Duodenal mucosa (tissue), 2 donors: ENCODE measurements at regions not wholly inside any gene's neighbourhood (a gene's known extent, or its start where the extent isn't known, plus 50 kb on each side); places are given as distances from the start of the nearest gene placed in this dataset.

Experiments used
- H3K27ac ChIP-seq: one replicate; pipeline ENCODE4 v1.7.0; 2013; ENCODE audit warnings: low read depth, low read length
- H3K27me3 ChIP-seq, 2 donors: one replicate each; pipeline ENCODE4 v1.7.0; 2013; ENCODE audit warnings: low read length in 2 of 2, control low read depth in 1 of 2; ENCODE audit not compliant: insufficient read depth in 2 of 2, control insufficient read depth in 1 of 2
- H3K36me3 ChIP-seq, 2 donors: one replicate each; pipeline ENCODE4 v1.7.0; 2013; ENCODE audit warnings: low read length in 2 of 2, control low read depth in 1 of 2; ENCODE audit not compliant: insufficient read depth in 2 of 2, control insufficient read depth in 1 of 2
- H3K4me1 ChIP-seq, 2 donors: one replicate each; pipeline ENCODE4 v1.7.0; 2013; ENCODE audit warnings: low read length in 2 of 2, control low read depth in 1 of 2; ENCODE audit not compliant: insufficient read depth in 2 of 2, control insufficient read depth in 1 of 2
- H3K4me3 ChIP-seq, 2 donors: one replicate each; pipeline ENCODE4 v1.7.0; 2013; ENCODE audit warnings: low read length in 2 of 2, low read depth in 1 of 2
- H3K9ac ChIP-seq, 2 donors: one replicate each; pipeline ENCODE4 v1.7.0; 2013; ENCODE audit warnings: low read length in 2 of 2, low read depth in 1 of 2
- H3K9me3 ChIP-seq, 2 donors: one replicate each; pipeline ENCODE4 v1.7.0; 2013; ENCODE audit warnings: low read length in 2 of 2, control low read depth in 1 of 2; ENCODE audit not compliant: control insufficient read depth in 1 of 2

DNA sequence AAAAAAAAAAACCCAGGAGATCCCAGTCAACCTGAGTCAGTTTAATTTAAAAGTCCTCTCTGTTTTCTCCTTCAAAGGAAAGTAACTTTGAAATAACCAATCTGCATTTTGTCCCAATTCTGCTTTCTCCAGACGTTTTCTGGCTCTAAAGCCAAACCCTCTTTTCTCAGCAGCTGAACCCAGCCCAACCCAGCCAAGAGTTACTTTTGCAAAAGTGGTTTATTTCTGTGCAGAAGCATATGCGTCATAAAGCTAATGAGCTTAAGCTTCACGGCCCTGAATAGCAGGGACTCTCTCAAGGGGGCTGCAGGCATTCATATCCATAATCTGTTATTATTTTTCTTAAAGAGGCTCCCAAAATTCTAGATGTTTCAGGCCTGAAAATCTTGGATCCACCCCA lies 176.6 kb downstream of the GALC start:
- Histone ChIP-seq H3K9me3 (no peaks in the 10 kb centered on the region), H3K9ac (no peak overlapping the region), H3K4me3 (no peak overlapping the region), H3K4me1 (no peaks in the 10 kb centered on the region), H3K36me3 (no peaks in the 10 kb centered on the region), H3K27me3 (no peaks in the 10 kb centered on the region), H3K27ac (no peak overlapping the region)

DNA sequence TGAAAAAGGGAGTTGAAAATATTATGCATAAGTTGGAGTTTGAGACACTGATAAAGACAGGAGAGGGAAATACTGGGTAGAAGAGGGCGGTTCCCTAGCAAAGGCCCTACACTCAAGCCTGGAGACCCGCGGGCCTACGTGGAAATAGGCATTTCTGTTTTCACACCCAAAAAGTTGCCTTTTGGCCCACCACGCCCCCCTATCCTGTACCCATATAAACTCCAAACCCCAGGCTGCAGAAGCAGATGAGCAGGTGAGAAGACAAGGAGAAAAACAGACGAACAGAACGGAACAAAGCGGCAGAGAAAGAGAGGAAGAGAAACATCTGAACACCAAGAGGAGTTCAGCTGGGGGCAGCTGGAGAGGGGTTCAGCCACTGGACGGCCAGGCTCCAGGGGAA lies 177.9 kb downstream of the GALC start:
- H3K27me3 ChIP-seq, result no peaks in the 10 kb centered on the region
- H3K4me1 ChIP-seq, result no peaks in the 10 kb centered on the region
- H3K27ac ChIP-seq, result no peak overlapping the region
- H3K4me3 ChIP-seq, result no peak overlapping the region
- H3K36me3 ChIP-seq, result no peaks in the 10 kb centered on the region
- H3K9me3 ChIP-seq, result no peaks in the 10 kb centered on the region
- no peak overlapping the region for H3K9ac ChIP-seq

DNA sequence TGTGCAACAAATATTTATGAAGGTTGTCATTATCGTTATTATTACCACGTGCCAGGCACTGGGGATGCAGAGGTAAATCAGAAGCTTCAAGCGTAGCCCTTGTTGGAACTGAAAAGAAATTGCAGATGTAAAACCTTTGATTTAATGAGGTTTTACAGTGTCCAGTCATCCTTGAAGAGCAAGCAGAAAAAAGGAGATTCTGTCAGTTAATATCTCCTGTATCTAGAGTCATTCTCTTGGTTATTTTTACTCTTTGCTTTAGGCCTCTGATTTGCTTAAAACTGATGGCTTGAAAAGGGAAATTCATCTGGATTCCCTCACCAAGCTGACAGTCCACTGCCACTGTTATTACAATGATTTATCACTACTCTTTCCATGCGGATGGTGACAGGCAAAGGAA lies 179.3 kb downstream of the GALC start:
- Histone ChIP-seq H3K9ac (no peak overlapping the region), H3K36me3 (no peaks in the 10 kb centered on the region), H3K4me1 (no peaks in the 10 kb centered on the region), H3K27ac (no peak overlapping the region), H3K9me3 (no peaks in the 10 kb centered on the region), H3K4me3 (no peak overlapping the region), H3K27me3 (no peaks in the 10 kb centered on the region)

DNA sequence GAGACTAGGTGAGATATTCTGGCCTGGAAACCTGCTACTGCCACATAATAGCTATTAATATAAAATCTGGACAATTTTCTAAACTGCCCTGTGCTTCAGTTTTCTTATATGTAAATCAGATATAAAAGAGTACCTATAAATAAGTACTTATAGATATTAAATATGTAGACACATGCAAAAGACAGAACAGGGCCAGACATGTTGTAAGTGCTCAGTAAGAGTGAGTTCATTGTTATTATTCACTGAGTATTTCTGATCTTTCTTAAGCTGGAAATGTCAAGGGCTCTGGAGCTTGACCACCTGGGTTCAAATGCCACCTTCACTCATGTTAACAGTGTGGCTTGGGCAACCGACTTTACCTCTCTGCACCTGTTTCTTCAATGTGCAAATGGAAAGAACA lies 179.8 kb downstream of the GALC start:
- no peak overlapping the region for H3K9ac ChIP-seq
- no peak overlapping the region for H3K4me3 ChIP-seq
- no peaks in the 10 kb centered on the region for H3K36me3 ChIP-seq
- no peaks in the 10 kb centered on the region for H3K27me3 ChIP-seq
- H3K27ac ChIP-seq, result no peak overlapping the region
- H3K9me3 ChIP-seq, result no peaks in the 10 kb centered on the region
- H3K4me1 ChIP-seq, result no peaks in the 10 kb centered on the region

DNA sequence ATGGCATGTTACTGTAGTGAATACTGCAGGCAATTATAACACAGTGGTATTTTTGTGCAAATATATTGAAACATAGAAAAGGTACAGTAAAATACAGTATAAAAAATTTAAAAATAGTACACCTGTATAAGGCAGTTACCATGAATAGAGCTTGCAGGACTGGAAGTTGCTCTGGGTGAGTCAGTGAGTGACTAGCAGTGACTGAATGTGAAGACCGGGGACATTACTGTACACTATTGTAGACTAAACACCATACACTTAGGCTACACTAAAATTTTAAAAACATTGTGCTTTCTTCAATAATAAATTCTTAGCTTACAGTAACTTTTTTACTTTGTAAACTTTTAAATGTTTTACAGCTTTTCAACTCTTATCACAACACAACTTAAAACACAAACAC lies 181.7 kb downstream of the GALC start:
- Histone ChIP-seq H3K36me3 (no peaks in the 10 kb centered on the region), H3K9ac (no peak overlapping the region), H3K4me3 (no peak overlapping the region), H3K4me1 (no peaks in the 10 kb centered on the region), H3K9me3 (no peaks in the 10 kb centered on the region), H3K27me3 (no peaks in the 10 kb centered on the region), H3K27ac (no peak overlapping the region)

DNA sequence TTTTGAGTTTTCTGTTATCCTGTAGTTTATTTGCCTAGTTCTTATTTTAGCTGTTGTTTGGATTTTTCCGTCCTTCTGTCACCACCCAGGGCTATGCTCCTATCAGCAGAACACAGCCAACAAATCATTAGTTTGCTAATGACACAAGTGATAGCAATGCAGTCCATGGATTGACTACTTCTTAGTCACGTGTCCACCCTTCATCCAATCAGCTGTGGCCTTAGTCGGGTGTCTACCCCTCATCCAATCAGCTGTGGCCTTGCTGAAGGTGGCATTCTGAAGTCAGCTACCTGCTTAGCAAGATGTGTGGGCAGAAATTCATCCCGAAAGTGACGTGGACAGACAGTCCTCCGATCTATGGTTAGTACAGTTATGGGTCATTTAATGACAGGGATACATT lies 182.3 kb downstream of the GALC start:
- Histone ChIP-seq H3K36me3 (no peaks in the 10 kb centered on the region), H3K9ac (no peak overlapping the region), H3K27ac (no peak overlapping the region), H3K9me3 (no peaks in the 10 kb centered on the region), H3K4me1 (no peaks in the 10 kb centered on the region), H3K27me3 (no peaks in the 10 kb centered on the region), H3K4me3 (no peak overlapping the region)

DNA sequence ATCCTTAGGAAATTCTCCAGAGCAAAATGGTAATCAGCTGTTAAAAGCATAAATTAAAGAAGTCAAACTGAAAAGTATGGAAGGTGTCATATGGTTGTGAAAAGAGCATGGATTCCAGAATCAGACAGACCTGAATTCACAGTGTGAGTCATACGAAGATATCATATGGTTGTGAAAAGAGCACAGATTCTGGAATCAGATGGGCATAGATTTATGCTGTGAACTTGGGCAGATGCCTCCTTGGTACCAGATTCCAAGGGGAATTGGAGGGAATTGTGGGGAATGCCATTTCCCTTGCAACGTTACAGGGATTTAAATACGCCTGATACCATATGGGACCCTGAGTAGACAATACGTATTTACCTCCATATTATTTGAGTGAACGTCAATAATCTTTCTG lies 183.7 kb downstream of the GALC start:
- Histone ChIP-seq H3K9ac (no peak overlapping the region), H3K36me3 (no peaks in the 10 kb centered on the region), H3K9me3 (no peaks in the 10 kb centered on the region), H3K27ac (no peak overlapping the region), H3K4me3 (no peak overlapping the region), H3K4me1 (no peaks in the 10 kb centered on the region), H3K27me3 (no peaks in the 10 kb centered on the region)

DNA sequence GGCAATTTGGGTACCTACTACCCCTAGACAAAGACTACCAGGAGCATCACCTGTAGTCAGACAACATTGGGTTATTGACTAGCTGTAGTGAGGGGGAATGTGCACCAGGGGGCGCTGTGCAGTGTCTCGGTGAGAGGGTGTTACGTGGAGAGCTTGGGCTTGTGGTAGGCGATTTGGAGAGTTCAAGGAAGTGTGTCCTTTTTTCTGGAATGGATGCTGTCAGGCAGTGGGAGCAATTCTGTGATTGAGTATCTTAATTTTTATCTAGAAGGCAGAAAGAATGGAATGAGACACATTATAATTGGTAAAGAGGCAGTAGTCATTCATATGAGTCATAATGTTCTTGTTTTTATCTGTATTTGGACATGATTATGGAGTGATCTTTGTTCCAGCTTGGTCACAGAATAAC lies 187.7 kb downstream of the GALC start:
- no peaks in the 10 kb centered on the region for H3K27me3 ChIP-seq
- no peak overlapping the region for H3K4me3 ChIP-seq
- no peaks in the 10 kb centered on the region for H3K9me3 ChIP-seq
- H3K9ac ChIP-seq, result no peak overlapping the region
- no peaks in the 10 kb centered on the region for H3K4me1 ChIP-seq
- H3K36me3 ChIP-seq, result no peaks in the 10 kb centered on the region
- no peak overlapping the region for H3K27ac ChIP-seq

DNA sequence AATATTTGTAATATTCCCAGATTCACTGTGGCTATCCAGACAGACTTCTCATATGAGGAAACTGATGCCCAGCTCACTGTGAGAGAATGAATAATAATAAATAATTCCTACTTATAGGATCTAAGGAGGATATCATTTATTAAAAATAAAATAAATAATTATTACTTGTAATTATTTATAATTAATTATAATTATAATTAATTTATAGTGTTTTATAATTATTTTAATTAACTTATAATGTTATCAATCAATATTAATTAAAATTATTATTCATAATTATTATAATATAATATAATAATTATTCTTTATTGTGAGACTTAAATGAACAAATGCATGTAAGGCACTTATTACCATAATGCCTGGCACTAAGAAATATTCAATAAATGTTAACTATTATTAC lies 192.8 kb downstream of the GALC start:
- Histone ChIP-seq H3K9ac (no peak overlapping the region), H3K27me3 (no peaks in the 10 kb centered on the region), H3K36me3 (no peaks in the 10 kb centered on the region), H3K27ac (no peak overlapping the region), H3K4me1 (no peaks in the 10 kb centered on the region), H3K9me3 (no peaks in the 10 kb centered on the region), H3K4me3 (no peak overlapping the region)

DNA sequence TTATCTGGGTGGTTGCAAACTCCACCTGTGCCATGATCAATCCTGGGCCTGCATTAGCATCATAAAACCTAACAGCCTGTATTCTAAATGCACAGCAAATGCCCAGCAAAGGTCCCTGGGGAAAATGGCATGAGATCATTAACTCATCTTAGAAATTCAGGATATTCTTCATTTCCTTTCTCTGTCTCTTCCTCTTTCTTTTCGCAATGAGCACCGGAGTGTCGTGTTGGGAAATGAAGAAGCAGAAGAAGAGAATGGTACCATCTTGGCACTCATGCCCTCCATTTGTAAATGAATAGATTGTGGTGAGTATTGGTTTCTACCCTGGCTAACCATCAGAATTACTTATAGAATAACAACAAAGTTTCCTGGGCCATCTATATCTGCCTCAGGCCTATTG lies 193.6 kb downstream of the GALC start:
- no peak overlapping the region for H3K9ac ChIP-seq
- H3K27ac ChIP-seq, result no peak overlapping the region

DNA sequence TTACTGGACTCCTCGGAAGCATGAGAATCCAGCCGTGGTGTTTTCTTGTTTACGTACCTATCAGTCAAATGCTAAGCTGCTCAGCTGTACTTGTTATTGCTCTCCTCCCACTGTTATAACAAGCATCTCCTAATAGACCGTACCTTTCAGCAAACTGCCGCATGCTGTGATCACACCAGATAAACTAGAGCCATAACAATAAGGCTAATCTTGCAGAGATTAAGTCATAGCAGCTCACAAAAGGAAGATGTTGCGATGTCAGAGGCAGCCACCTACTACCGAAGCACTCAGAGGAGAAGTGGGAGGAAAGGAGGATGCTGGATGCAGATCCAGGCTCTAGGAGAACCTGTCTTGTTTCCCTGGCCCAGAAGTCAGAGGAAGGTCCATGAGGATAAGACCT lies 196.0 kb downstream of the GALC start:
- no peaks in the 10 kb centered on the region for H3K4me1 ChIP-seq
- H3K36me3 ChIP-seq, result no peaks in the 10 kb centered on the region
- no peak overlapping the region for H3K9ac ChIP-seq
- H3K9me3 ChIP-seq, result no peaks in the 10 kb centered on the region
- H3K27me3 ChIP-seq, result no peaks in the 10 kb centered on the region
- H3K27ac ChIP-seq, result no peak overlapping the region
- no peak overlapping the region for H3K4me3 ChIP-seq

More for the DNA sequence above, 193.6 kb downstream of the GALC start:
- Histone ChIP-seq H3K4me1 (no peaks in the 10 kb centered on the region), H3K9me3 (no peaks in the 10 kb centered on the region), H3K36me3 (no peaks in the 10 kb centered on the region), H3K4me3 (no peak overlapping the region), H3K27me3 (no peaks in the 10 kb centered on the region)
